ENCODE measurements at regions not wholly inside any gene's neighbourhood (a gene's known extent, or its start where the extent isn't known, plus 50 kb on each side); places are given as distances from the start of the nearest gene placed in this dataset.

DNA sequence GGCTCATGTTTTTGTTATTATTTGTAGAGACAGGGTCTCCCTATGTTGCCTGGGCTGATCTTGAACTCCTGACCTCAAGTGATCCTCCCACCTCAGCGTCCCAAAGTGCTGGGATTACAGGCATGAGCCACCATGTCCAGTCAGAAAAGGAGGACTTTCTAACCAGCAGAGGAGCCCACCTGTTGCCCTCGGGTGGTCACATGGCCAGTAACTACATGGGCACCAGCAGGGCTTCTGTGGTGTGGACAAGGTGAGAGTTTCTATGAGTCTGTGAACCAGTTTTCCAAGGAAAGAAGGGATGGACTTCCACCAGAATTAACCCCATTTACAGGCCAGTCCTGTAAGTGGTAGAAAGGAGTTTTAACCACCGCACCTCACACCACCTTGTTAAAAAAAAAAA lies 125.4 kb downstream of the RIN2 start:
- no peak for DNase-seq (ENCODE audit: low spot score)
- Mint-ChIP-seq H3K9me3 (no peaks in the 10 kb centered on the region), H3K4me3 (no peak overlapping the region), H3K27me3 (peaks cover 11 to 32% of the 10 kb centered on the region in 2 donors), H3K36me3 (no peaks in the 10 kb centered on the region), H3K4me1 (ENCODE audit: low read depth in 2 of 2) (no peaks in the 10 kb centered on the region), H3K27ac (no peak overlapping the region)
- no peak for ATAC-seq

DNA sequence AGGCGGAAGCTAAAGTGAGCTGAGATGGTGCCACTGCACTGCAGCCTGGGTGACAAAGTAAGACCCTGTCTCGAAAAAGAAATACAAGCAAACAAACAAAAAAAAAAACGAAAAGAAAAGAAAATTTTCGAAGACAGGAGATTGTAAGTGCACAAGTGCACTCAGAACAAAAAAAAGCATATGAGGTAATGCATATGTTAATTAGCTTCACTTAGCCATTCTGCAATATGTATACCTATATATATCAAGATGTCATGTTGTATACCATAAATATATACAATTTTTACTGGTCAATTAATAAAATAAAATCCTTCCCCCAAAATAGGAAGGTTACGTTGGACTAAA lies 127.5 kb downstream of the RIN2 start:
- Mint-ChIP-seq H3K4me3 (no peak overlapping the region), H3K27ac (no peak overlapping the region), H3K4me1 (ENCODE audit: low read depth in 2 of 2) (no peaks in the 10 kb centered on the region), H3K9me3 (no peaks in the 10 kb centered on the region), H3K27me3 (peaks cover 22 to 52% of the 10 kb centered on the region in 2 donors), H3K36me3 (no peaks in the 10 kb centered on the region)
- DNase-seq (ENCODE audit: low spot score) (no peak), ATAC-seq (no peak)

DNA sequence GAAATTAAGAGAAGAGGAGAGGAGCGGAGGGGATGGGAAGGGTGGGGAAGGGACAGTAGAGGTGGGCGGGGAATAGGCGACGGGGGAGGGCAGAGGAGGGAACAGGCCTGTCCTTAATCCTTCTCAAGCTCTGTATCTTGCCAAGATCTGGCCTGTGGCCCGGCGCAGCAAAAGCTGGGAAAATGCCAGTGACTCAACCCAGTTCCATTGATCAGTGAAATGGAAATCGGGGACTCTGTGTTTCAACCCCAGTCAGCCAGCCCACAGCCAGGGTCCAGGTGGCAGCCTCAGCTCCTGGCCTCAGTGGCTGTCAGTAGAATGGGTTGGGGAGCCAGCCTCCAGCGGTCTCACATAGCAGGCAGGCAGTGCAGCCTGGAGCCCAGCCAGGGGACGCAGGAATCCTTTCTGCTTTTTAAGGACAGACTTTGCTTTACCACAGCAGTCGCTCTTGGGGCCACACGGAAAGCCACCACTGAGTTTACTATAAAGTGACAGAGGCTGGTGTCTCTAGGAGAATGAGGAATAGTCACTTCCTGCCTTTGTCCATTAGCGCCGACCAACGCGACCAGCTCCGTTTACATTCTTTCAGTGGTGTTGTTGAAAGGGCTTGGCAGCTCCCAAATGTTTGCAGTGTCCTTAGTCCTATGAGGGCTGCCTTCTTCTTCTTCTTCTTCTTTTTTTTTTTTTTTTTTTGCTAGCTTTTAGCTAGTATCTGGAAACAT lies 128.0 kb downstream of the RIN2 start:
- ATAC-seq, result no peak
- H3K27me3 Mint-ChIP-seq, result peaks cover 22 to 52% of the 10 kb centered on the region in 2 donors

DNA sequence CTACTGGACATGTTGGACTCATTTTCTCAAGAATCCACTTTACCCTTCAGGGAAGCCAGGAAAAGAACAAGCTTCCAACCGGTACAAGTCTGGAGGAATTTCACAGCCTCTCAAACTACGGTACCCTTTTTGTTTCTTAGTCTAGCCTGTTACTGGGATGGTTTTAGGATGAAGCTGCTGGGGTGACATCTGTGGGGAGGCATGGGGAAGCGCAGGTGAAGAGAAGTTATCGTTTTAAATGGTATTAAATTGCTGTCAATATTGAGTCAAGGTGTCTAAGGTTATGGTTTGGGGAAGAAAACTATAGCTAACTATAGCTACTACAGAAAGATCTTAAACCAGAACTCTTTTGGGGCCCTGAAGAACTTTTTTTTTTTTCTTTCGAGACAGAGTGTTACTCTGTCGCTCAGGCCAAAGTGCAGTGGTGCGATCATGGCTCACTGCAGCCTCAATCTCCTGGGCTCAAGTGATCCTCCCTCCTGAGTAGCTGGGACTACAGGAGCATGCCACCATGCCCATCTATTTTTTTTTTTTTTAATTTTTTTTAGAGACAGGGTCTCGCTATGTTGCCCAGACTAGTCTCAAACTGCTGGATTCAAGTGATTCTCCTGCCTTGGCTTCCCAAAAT lies 128.7 kb downstream of the RIN2 start:
- H3K9me3 Mint-ChIP-seq, result no peaks in the 10 kb centered on the region

More for the DNA sequence above, 128.0 kb downstream of the RIN2 start:
- no peaks in the 10 kb centered on the region for H3K4me1 Mint-ChIP-seq (ENCODE audit: low read depth in 2 of 2)
- no peak for DNase-seq (ENCODE audit: low spot score)
- H3K36me3 Mint-ChIP-seq, result no peaks in the 10 kb centered on the region
- no peaks in the 10 kb centered on the region for H3K9me3 Mint-ChIP-seq
- no peak overlapping the region for H3K27ac Mint-ChIP-seq
- H3K4me3 Mint-ChIP-seq, result no peak overlapping the region

DNA sequence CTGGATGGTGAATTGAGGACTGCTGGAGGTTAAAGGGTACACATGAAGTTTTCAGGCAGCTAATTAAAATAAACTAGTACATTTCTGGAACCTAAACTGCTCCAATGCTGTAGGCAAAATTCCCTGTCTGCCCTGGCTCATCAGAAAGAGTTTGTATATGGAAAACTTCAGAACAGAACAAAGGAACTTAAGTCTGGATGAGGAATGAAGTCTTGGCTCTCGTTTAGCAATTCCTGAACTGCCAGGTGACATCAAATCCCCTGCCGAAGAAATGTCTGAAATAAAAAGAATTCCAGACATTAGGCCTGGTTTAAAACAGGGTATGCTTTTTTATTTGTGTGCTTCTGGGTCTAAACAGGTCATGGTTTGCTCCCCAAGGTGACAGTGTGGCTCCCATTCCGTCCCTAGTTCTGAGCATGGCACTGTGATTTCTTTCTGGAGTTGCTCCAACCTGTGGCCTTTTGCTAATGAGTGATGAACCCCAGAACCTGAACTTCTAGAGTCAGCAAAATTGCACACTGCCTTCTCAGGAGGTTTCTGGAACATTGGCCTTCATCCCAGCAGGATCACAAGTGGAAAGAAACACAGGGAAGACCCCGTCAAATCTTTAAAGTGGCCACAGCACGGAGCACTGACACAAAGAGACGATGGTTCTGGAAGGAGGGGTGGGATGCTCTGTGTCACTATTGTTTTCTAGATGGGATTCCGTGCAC lies 129.4 kb upstream of the NAA20 start:
- DNase-seq (ENCODE audit: low spot score) (no peak), ATAC-seq (no peak)
- Mint-ChIP-seq H3K9me3 (no peaks in the 10 kb centered on the region), H3K27me3 (peaks cover 22 to 47% of the 10 kb centered on the region in 2 donors), H3K27ac (no peak overlapping the region), H3K4me1 (ENCODE audit: low read depth in 2 of 2) (no peaks in the 10 kb centered on the region), H3K36me3 (no peaks in the 10 kb centered on the region), H3K4me3 (no peak overlapping the region)

More for the DNA sequence above, 128.7 kb downstream of the RIN2 start:
- H3K4me1 Mint-ChIP-seq (ENCODE audit: low read depth in 2 of 2), result no peaks in the 10 kb centered on the region
- ATAC-seq (no peak), DNase-seq (ENCODE audit: low spot score) (no peak)
- H3K36me3 Mint-ChIP-seq, result no peaks in the 10 kb centered on the region
- H3K4me3 Mint-ChIP-seq, result no peak overlapping the region
- no peak overlapping the region for H3K27ac Mint-ChIP-seq
- peaks cover 22 to 52% of the 10 kb centered on the region in 2 donors for H3K27me3 Mint-ChIP-seq

DNA sequence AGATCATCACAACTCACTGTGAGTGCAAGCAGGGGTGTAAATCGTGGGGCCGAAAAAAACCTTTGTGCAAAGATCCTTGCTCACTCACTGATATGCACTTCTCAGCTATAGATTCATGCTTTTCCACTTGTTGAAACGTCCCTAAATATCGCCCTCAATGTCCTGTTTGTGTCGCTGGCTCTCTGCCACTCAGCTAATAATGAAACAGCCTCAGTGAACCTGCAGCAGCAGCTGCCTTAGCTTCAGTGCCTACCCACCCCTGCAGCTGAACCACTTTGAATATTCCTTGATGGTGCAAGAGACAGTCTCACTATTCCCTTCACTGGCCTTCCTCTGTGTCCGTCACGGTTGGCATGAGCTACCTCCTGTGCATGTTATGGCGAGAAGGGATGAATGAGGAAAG lies 128.9 kb upstream of the NAA20 start:
- Mint-ChIP-seq H3K9me3 (no peaks in the 10 kb centered on the region), H3K36me3 (no peaks in the 10 kb centered on the region), H3K27ac (no peak overlapping the region), H3K4me1 (ENCODE audit: low read depth in 2 of 2) (no peaks in the 10 kb centered on the region), H3K27me3 (peaks cover 19 to 44% of the 10 kb centered on the region in 2 donors), H3K4me3 (no peak overlapping the region)
- no peak for ATAC-seq
- no peak for DNase-seq (ENCODE audit: low spot score)

DNA sequence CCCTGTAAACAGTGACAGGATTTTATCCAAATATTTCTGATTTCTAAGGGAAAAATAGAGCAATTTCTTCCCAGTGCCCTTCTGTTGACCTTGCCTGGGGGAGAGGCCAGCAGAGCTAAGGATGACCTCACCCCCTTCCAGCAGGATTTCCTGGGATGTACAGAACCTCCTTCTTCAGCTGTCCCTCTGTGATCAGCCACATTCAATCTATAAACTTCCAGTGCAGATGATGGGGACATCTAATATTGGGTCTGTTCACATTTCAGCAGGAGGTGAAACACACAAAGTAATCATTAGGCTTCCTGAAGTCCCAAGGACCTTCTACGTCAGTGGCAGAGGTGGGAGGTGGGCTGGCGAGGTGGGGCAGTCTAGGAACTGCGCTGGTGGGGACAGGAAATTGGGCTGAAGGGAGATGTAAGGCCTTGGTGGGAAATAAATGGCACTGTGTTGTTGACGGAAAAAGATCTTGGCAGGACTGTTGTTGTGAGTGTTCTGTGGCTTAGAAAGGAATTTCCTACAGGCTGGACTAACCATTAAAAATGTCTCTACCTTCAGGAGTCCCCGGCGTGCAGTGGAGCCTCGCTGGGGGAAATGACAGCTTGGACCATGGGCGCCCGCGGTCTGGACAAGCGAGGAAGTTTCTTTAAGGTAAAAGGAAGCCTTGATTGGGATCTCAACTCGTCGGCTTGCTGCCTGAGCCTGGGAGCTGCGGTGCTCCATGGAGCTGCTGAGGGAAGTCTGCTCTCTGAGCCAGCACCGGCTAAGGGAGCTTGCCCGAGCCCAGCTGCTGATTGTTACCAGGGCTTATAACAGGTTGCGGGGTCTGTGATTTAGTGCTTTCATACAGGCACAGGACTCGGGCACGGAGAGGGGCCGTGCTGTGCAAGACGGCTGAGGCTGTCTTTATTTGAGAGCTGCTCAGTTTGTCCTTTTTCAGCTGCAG lies 127.9 kb upstream of the NAA20 start:
- H3K9me3 Mint-ChIP-seq, result no peaks in the 10 kb centered on the region
- DNase-seq (ENCODE audit: low spot score), result no peak
- no peak overlapping the region for H3K27ac Mint-ChIP-seq
- H3K4me3 Mint-ChIP-seq, result no peak overlapping the region
- no peak for ATAC-seq
- peaks cover 19 to 45% of the 10 kb centered on the region in 2 donors for H3K27me3 Mint-ChIP-seq
- no peaks in the 10 kb centered on the region for H3K36me3 Mint-ChIP-seq
- no peaks in the 10 kb centered on the region for H3K4me1 Mint-ChIP-seq (ENCODE audit: low read depth in 2 of 2)

DNA sequence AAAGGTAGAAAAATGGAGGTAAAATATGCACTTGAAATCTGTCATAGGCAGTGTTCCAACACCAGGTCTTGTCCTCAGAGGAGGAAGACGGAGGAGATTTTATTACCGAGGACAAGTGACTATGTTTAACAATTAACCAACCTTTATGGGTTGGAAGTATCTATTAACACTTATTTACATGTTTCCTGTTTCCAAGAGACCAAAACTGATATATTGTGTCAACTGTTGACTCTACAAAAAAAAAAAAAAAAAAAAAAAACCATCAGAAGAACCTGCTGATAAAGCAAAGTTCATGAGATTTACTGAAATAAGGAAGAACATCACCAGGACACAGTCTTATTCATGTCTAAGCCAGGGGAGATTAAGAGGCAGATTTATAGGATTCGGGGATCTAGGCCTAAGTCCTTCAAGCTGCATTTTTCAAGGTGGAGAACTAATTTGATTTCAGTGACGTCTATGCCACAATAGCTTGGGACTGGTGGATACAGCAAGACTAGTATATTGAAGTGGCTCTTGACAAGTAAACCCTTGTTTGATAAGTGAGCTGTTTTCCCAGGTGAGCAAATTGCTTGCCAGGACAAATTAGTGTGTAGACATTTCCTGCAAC lies 126.6 kb upstream of the NAA20 start:
- Mint-ChIP-seq H3K27me3 (peaks cover 19 to 47% of the 10 kb centered on the region in 2 donors), H3K36me3 (no peaks in the 10 kb centered on the region), H3K9me3 (no peaks in the 10 kb centered on the region), H3K4me3 (no peak overlapping the region), H3K27ac (no peak overlapping the region), H3K4me1 (ENCODE audit: low read depth in 2 of 2) (no peaks in the 10 kb centered on the region)
- ATAC-seq (no peak), DNase-seq (ENCODE audit: low spot score) (no peak)

DNA sequence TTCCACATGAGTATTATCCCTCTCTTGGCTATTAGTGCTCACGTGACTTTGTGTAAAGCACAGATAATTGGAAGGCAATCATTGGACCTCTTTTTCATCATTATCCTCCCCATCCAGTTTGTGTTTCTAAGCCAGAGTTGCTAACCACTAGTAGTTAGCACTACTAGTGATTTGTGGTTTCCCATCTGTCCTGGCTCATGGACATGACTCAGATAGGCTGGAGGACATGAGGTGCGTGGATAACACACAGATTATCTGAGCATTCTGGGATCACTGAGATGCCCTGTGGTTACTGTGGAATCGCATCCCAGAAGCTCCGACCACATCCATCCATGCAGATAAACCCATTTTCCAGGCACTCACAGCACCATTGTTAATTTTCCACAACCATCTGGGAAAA lies 123.8 kb upstream of the NAA20 start:
- Mint-ChIP-seq H3K4me3 (no peak overlapping the region), H3K27me3 (peaks cover 19 to 34% of the 10 kb centered on the region in 2 donors), H3K9me3 (no peaks in the 10 kb centered on the region), H3K27ac (no peak overlapping the region), H3K4me1 (ENCODE audit: low read depth in 2 of 2) (no peaks in the 10 kb centered on the region), H3K36me3 (no peaks in the 10 kb centered on the region)
- ATAC-seq (no peak), DNase-seq (ENCODE audit: low spot score) (no peak)

DNA sequence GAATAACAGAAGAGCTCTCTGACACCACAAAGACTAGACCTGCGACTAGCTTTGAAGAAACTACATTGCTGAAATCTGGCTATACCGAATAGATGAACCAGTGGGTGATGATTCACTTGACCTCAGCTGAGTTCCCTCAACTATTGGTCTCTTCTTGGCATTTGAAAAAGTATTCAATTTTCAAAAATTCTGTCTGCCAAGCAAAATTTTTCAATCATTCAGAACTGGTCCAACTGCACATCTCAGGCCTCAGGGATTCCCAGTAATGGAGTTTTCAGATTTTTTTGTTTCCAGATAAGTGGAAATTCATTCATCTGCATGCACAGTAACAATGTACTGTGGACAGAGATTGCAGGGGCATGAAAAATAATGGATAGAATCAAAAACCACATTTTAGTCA lies 121.4 kb upstream of the NAA20 start:
- Mint-ChIP-seq H3K27me3 (peaks cover 6 to 20% of the 10 kb centered on the region in 2 donors), H3K9me3 (no peaks in the 10 kb centered on the region), H3K27ac (no peak overlapping the region), H3K4me1 (ENCODE audit: low read depth in 2 of 2) (no peaks in the 10 kb centered on the region), H3K36me3 (peaks cover 5% of the 10 kb centered on the region), H3K4me3 (no peak overlapping the region)
- no peak for ATAC-seq
- DNase-seq (ENCODE audit: low spot score), result no peak

DNA sequence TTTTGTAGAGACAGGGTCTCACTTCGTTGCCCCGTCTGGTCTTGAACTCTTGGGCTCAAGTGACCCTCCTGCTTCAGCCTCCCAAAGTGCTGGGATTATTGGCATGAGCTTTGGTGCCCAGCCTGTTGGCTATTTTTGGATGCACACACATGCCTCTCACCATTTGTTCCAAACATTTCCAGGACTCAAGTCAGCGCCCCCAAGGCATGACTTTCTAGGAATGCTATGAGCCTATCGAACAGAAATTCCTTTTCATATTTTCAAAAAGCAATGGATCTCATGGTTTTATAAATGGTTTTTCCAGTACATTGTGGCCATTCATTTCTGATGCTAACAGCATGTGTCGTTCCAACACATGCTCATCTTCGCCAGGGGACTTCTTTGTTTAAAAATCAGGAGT lies 119.3 kb upstream of the NAA20 start:
- no peaks in the 10 kb centered on the region for H3K4me1 Mint-ChIP-seq (ENCODE audit: low read depth in 2 of 2)
- peaks cover 3 to 20% of the 10 kb centered on the region in 2 donors for H3K27me3 Mint-ChIP-seq
- no peak overlapping the region for H3K27ac Mint-ChIP-seq
- no peaks in the 10 kb centered on the region for H3K9me3 Mint-ChIP-seq
- no peak overlapping the region for H3K4me3 Mint-ChIP-seq
- H3K36me3 Mint-ChIP-seq, result peaks cover 5% of the 10 kb centered on the region
- DNase-seq (ENCODE audit: low spot score) (no peak), ATAC-seq (no peak)

DNA sequence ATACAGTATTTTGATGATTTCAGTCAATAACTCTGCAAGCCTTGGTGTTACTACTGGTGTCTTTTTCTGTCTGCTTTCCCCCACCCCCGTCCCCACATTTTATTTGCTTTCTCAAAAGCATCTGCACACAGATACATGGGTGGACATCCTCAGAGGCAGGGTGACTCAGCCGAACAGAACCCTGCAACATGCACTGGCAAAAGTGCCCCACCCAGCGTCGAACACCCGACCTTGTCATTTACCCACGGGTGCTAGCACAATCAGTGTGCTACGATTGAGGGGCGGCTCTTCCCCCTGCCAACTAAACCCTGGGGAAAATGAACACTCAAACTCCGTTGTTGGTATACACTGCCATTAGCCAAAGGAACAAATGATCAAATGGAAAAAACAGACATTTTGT lies 115.9 kb upstream of the NAA20 start:
- Mint-ChIP-seq H3K27me3 (peaks cover 0 to 14% of the 10 kb centered on the region in 2 donors), H3K4me3 (no peak overlapping the region), H3K36me3 (peaks cover 5% of the 10 kb centered on the region), H3K9me3 (no peaks in the 10 kb centered on the region), H3K4me1 (ENCODE audit: low read depth in 2 of 2) (peaks cover 0 to 7% of the 10 kb centered on the region in 2 donors), H3K27ac (no peak overlapping the region)
- no peak for DNase-seq (ENCODE audit: low spot score)
- ATAC-seq, result no peak

DNA sequence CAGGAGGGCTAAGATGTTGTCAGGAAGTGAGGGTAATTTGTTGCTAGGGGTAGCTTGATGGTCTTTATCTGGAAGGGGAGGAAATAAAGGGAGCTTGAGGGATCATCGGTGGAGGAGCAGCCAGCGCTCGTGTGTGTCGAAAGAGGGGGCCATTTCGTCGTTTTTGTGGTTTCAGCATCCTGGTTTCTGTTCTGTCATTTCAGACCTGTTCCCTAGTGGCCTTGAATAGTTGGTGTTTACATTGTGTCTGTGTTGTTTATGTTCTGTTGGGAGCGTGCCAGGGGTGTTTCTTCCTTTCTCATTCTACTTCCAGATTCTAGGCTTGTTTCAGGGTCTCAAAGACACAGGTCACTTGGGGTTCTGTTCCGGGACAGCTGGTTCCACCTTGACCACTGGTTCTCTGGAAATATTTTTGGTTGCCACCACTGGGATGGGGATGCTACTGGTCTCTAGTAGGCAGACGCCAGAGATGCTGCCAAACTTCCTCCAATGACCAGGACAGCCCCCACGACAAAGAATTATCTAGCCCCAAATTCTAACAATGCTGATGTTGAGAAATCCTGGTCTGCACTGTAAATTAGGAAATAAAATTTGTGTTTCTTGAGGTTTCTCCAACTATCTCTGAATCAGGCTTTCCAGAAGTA lies 113.9 kb upstream of the NAA20 start:
- peaks cover 0 to 7% of the 10 kb centered on the region in 2 donors for H3K4me1 Mint-ChIP-seq (ENCODE audit: low read depth in 2 of 2)
- peaks cover 0 to 14% of the 10 kb centered on the region in 2 donors for H3K27me3 Mint-ChIP-seq
- H3K4me3 Mint-ChIP-seq, result no peak overlapping the region
- DNase-seq (ENCODE audit: low spot score) (no peak), ATAC-seq (peak; percentile 36 to 51)
- H3K36me3 Mint-ChIP-seq, result peaks cover 5% of the 10 kb centered on the region
- H3K9me3 Mint-ChIP-seq, result no peaks in the 10 kb centered on the region
- H3K27ac Mint-ChIP-seq, result no peak overlapping the region

All from natural killer cell treated with Interleukin-12 subunit alpha and Interleukin-12 subunit beta and Interleukin-15 and Interleukin-18, amount 100 ng/mL, for 72 hours (primary cell).